GM23338 (cell line): ENCODE measurements at regions not wholly inside any gene's neighbourhood (a gene's known extent, or its start where the extent isn't known, plus 50 kb on each side); places are given as distances from the start of the nearest gene placed in this dataset.

ENCODE experiments used
- ATAC-seq: fragments of 200-7000 bp; cut with Tn5 transposase; 3 replicates; pipeline ENCODE4 v1.9.1; 2020
- DNase-seq: peaks from one replicate; pipeline ENCODE4 v3.0.0-alpha.2; 2015; ENCODE audit warnings: low spot score
- H2AFZ ChIP-seq: fragments of 200-600 bp; sonication (generic); 2 replicates; pipeline ENCODE4 v1.8.0; 2016; ENCODE audit warnings: antibody characterized with exemption, mild to moderate bottlenecking, moderate library complexity
- H3F3A ChIP-seq: fragments of 200-600 bp; sonication (generic); replicated peaks from 2 replicates; pipeline ENCODE4 v1.8.0; 2017; ENCODE audit warnings: antibody characterized with exemption, mixed run types, low read depth
- H3K27ac ChIP-seq: fragments of 200-600 bp; sonication (generic); 2 replicates; pipeline ENCODE4 v1.6.1; 2016; ENCODE audit warnings: low read depth
- H3K27me3 ChIP-seq: fragments of 200-600 bp; sonication (generic); 2 replicates; pipeline ENCODE4 v1.8.0; 2016; ENCODE audit warnings: mild to moderate bottlenecking, mixed run types, moderate library complexity; ENCODE audit not compliant: insufficient read depth
- H3K36me3 ChIP-seq: fragments of 200-600 bp; sonication (generic); 2 replicates; pipeline ENCODE4 v1.8.0; 2016; ENCODE audit warnings: mild to moderate bottlenecking; ENCODE audit not compliant: insufficient read depth
- H3K4me1 ChIP-seq: fragments of 200-600 bp; sonication (generic); 2 replicates; pipeline ENCODE4 v1.8.0; 2016; ENCODE audit warnings: mild to moderate bottlenecking, moderate library complexity; ENCODE audit not compliant: insufficient read depth
- H3K4me2 ChIP-seq: fragments of 200-600 bp; sonication (generic); 2 replicates; pipeline ENCODE4 v1.7.1; 2017; ENCODE audit warnings: mixed run types
- H3K4me3 ChIP-seq: fragments of 200-600 bp; sonication (generic); 2 replicates; pipeline ENCODE4 v1.6.1; 2016; ENCODE audit warnings: mixed run types
- H3K79me2 ChIP-seq: fragments of 200-600 bp; sonication (generic); replicated peaks from 2 replicates; pipeline ENCODE4 v1.8.0; 2017; ENCODE audit warnings: mild to moderate bottlenecking; ENCODE audit not compliant: insufficient read depth
- H3K9me2 ChIP-seq: fragments of 200-600 bp; sonication (generic); 2 replicates; pipeline ENCODE4 v1.8.0; 2017; ENCODE audit not compliant: insufficient read depth
- H4K20me1 ChIP-seq: fragments of 200-600 bp; sonication (generic); replicated peaks from 2 replicates; pipeline ENCODE4 v1.8.0; 2017; ENCODE audit warnings: mild to moderate bottlenecking; ENCODE audit not compliant: insufficient read depth
- H3K27ac Mint-ChIP-seq: 2 replicates; pipeline ENCODE4 v1.8.0; 2020; ENCODE audit warnings: inconsistent platforms, mild to moderate bottlenecking, moderate library complexity, mixed read lengths
- H3K27me3 Mint-ChIP-seq: 3 replicates; pipeline ENCODE4 v1.8.0; 2022; ENCODE audit warnings: low read depth, mild to moderate bottlenecking, moderate library complexity, mixed read lengths, inconsistent platforms; ENCODE audit not compliant: insufficient read depth, poor library complexity
- H3K36me3 Mint-ChIP-seq: 3 replicates; pipeline ENCODE4 v1.8.0; 2021; ENCODE audit warnings: low read depth, mild to moderate bottlenecking, inconsistent platforms, moderate library complexity, mixed read lengths
- H3K4me1 Mint-ChIP-seq: 3 replicates; pipeline ENCODE4 v1.8.0; 2020; ENCODE audit warnings: mild to moderate bottlenecking, inconsistent platforms, mixed read lengths
- H3K4me3 Mint-ChIP-seq: 3 replicates; pipeline ENCODE4 v1.8.0; 2021; ENCODE audit warnings: moderate library complexity, mild to moderate bottlenecking, inconsistent platforms, mixed read lengths
- H3K9me3 Mint-ChIP-seq: 3 replicates; pipeline ENCODE4 v1.8.0; 2020; ENCODE audit warnings: moderate library complexity, mild to moderate bottlenecking, inconsistent platforms, mixed read lengths
- CREB1 ChIP-seq: fragments of 250-450 bp; sonication (Bioruptor Pico); IDR thresholded peaks from 2 replicates; pipeline ENCODE4 v1.5.0; 2020; ENCODE audit warnings: low read depth, mild to moderate bottlenecking, moderate library complexity
- CTCF ChIP-seq, 2 experiments: fragments of 200-600 bp in 1 of 2; sonication (generic) in 1 of 2; conservative IDR thresholded peaks; 2 replicates each; pipeline versions ENCODE4 v1.5.1 to v1.6.1; 2016 to 2017; ENCODE audit warnings: antibody characterized with exemption in 2 of 2, low read depth in 2 of 2, mild to moderate bottlenecking in 2 of 2, moderate library complexity in 1 of 2
- EZH2 ChIP-seq: fragments of 200-600 bp; sonication (generic); IDR thresholded peaks from one replicate; pipeline ENCODE4 v1.8.0; 2017; ENCODE audit warnings: antibody characterized with exemption, mild to moderate bottlenecking, low read depth; ENCODE audit not compliant: unreplicated experiment
- JUNB ChIP-seq: IDR thresholded peaks from one replicate; pipeline ENCODE4 v1.6.1; 2016; ENCODE audit warnings: antibody characterized with exemption; ENCODE audit not compliant: unreplicated experiment
- POLR2AphosphoS5 ChIP-seq: IDR thresholded peaks from 2 replicates; pipeline ENCODE4 v1.6.1; 2016; ENCODE audit warnings: antibody characterized with exemption, low read depth
- REST ChIP-seq: IDR thresholded peaks from one replicate; pipeline ENCODE4 v1.6.1; 2018; ENCODE audit warnings: antibody characterized with exemption; ENCODE audit not compliant: unreplicated experiment
- STAT1 ChIP-seq: IDR thresholded peaks from one replicate; pipeline ENCODE4 v1.6.1; 2016; ENCODE audit warnings: antibody characterized with exemption; ENCODE audit not compliant: unreplicated experiment
- ZNF114 ChIP-seq: fragments of 250-450 bp; sonication (Bioruptor Pico); IDR thresholded peaks from 2 replicates; pipeline ENCODE4 v1.5.0; 2020; ENCODE audit warnings: mild to moderate bottlenecking, moderate library complexity
- ZNF331 ChIP-seq: fragments of 250-450 bp; sonication (Bioruptor Pico); IDR thresholded peaks from 2 replicates; pipeline ENCODE4 v1.5.0; 2020; ENCODE audit warnings: low read depth, mild to moderate bottlenecking, moderate library complexity
- ZNF462 ChIP-seq: fragments of 250-450 bp; sonication (Bioruptor Pico); IDR thresholded peaks from 2 replicates; pipeline ENCODE4 v1.5.0; 2020; ENCODE audit warnings: mild to moderate bottlenecking, moderate library complexity

GRCh38 chr16:76959166-76959565 lies 231.8 kb upstream of the MON1B start (continued):
- TF ChIP-seq ZNF462 (CRISPR knock-in tag) (no peak), CREB1 (no peak)

GRCh38 chr16:76963614-76964315 lies 227.2 kb upstream of the MON1B start:
- Histone ChIP-seq H3F3A (no peaks in the 10 kb centered on the region), H3K4me1 (no peaks in the 10 kb centered on the region), H3K9me2 (peaks cover 2% of the 10 kb centered on the region; the same call in 1 of the 2 replicates), H3K36me3 (no peaks in the 10 kb centered on the region), H2AFZ (no peak overlapping the region), H3K27me3 (no peaks in the 10 kb centered on the region), H4K20me1 (no peaks in the 10 kb centered on the region), H3K27ac (no peak overlapping the region), H3K4me3 (no peak overlapping the region), H3K79me2 (no peaks in the 10 kb centered on the region), H3K4me2 (no peak overlapping the region)
- Mint-ChIP-seq H3K27me3 (no peaks in the 10 kb centered on the region), H3K4me3 (no peak overlapping the region), H3K27ac (no peak overlapping the region), H3K36me3 (no peaks in the 10 kb centered on the region; the same call in 1 of the 3 replicates), H3K9me3 (peaks cover 57% of the 10 kb centered on the region), H3K4me1 (no peaks in the 10 kb centered on the region)
- DNase-seq: no peak
- no peak for ATAC-seq
- TF ChIP-seq POLR2AphosphoS5: no peak
- no peak for TF ChIP-seq ZNF331 (CRISPR knock-in tag)
- TF ChIP-seq CREB1: no peak
- no peak for TF ChIP-seq ZNF114 (CRISPR knock-in tag)
- TF ChIP-seq CTCF (conservative IDR thresholded peaks at IDR 0.05; ENCODE audit: low read depth in 2 of 2): no peak
- TF ChIP-seq EZH2: no peak
- TF ChIP-seq JUNB: no peak
- TF ChIP-seq REST: no peak
- TF ChIP-seq STAT1: no peak
